ENCODE measurements at regions not wholly inside any gene's neighbourhood (a gene's known extent, or its start where the extent isn't known, plus 50 kb on each side); places are given as distances from the start of the nearest gene placed in this dataset.

GRCh38 chr13:102460806-102461205, 59.0 kb upstream of the FGF14 start:
- H3K4ac ChIP-seq (ENCODE audit: low read depth, low read length): no peak overlapping the region
- H2BK20ac ChIP-seq (ENCODE audit: low read depth, low read length): no peak overlapping the region
- no peak overlapping the region for H2AFZ ChIP-seq (replicated peaks; ENCODE audit: low read length, poor library complexity)
- H3K9me3 ChIP-seq (ENCODE audit: control insufficient read depth, insufficient read depth, low read length): no peaks in the 10 kb centered on the region
- ChIA-PET POLR2A (ENCODE audit: unreplicated experiment) (no interaction called here), CTCF (no interaction called here)
- no peak overlapping the region for H2BK120ac ChIP-seq (ENCODE audit: low read depth, low read length)
- BruUV-seq (replicated peaks): no TSS peak
- H3K18ac ChIP-seq (ENCODE audit: low read depth, low read length): no peak overlapping the region
- no peak overlapping the region for H3K27ac ChIP-seq (ENCODE audit: insufficient read depth, low read length)
- H3K27me3 ChIP-seq (ENCODE audit: control insufficient read depth, insufficient read depth, low read length): no peaks in the 10 kb centered on the region; the same call in 1 of the 2 replicates
- H4K8ac ChIP-seq (ENCODE audit: low read depth in 2 of 2, low read length in 2 of 2): no peak overlapping the region
- ATAC-seq (ENCODE audit: low read depth) (no peak), DNase-seq (no peak)
- in situ Hi-C loops (cut with MboI; ENCODE audit: low sequenced_read_pairs): loop anchor here (25.0 kb wide), 1 partner anchor 324 kb away; no protein-coding TSS in a partner anchor
- H3K9me1 ChIP-seq (ENCODE audit: insufficient read depth, low read length): no peaks in the 10 kb centered on the region
- no peak overlapping the region for H2AK5ac ChIP-seq (ENCODE audit: low read depth, low read length)
- no peak overlapping the region for H3K9ac ChIP-seq (ENCODE audit: low read depth, low read length)
- H3K23ac ChIP-seq (ENCODE audit: low read depth, low read length): no peak overlapping the region
- no peak overlapping the region for H3K14ac ChIP-seq (replicated peaks; ENCODE audit: low read depth, low read length)
- no peak overlapping the region for H4K91ac ChIP-seq (ENCODE audit: insufficient read depth, low read depth, low read length)
- no peak overlapping the region for H2BK15ac ChIP-seq (ENCODE audit: low read depth, low read length)
- no peaks in the 10 kb centered on the region for H3K36me3 ChIP-seq (ENCODE audit: control insufficient read depth, insufficient read depth, low read length)
- H4K5ac ChIP-seq (ENCODE audit: low read depth, low read length): no peak overlapping the region
- H3K79me1 ChIP-seq (ENCODE audit: low read depth in 1 of 2, low read length in 2 of 2): no peaks in the 10 kb centered on the region
- intact Hi-C loops (cut with micrococcal nuclease): no loop called here
- no peaks in the 10 kb centered on the region for H3K4me1 ChIP-seq (ENCODE audit: control insufficient read depth, insufficient read depth, low read length)
- no peak overlapping the region for H3K4me3 ChIP-seq (ENCODE audit: insufficient read depth, low read depth, low read length)
- TF ChIP-seq MAFK (IDR thresholded peaks at IDR 0.05; ENCODE audit: low read depth, low read length): no peak
- TF ChIP-seq NFE2L2 (IDR thresholded peaks at IDR 0.05; ENCODE audit: low read depth, low read length): no peak
- TF ChIP-seq RAD21 (IDR thresholded peaks at IDR 0.05; ENCODE audit: low read length): no peak
- TF ChIP-seq USF2 (IDR thresholded peaks at IDR 0.05; ENCODE audit: low read depth, low read length): no peak
- no peak for TF ChIP-seq MXI1 (IDR thresholded peaks at IDR 0.05; ENCODE audit: borderline replicate concordance, low read depth, low read length)
- no peak overlapping the region for H3K4me2 ChIP-seq (ENCODE audit: low read depth, low read length)
- no peak overlapping the region for H2AK9ac ChIP-seq (replicated peaks; ENCODE audit: low read depth, low read length, poor library complexity)
- H3K56ac ChIP-seq (ENCODE audit: extremely low read depth, insufficient read depth, low read length): no peak overlapping the region
- dilution Hi-C loops (cut with HindIII; ENCODE audit: low sequenced_read_pairs, unreplicated experiment): no loop called here
- 67% methylated on average over 1 of the region's 7 CpGs; no CpG with 5 or more reads in 1 of the 2 experiments for WGBS, 2 experiments (ENCODE audit: extremely low coverage in 2 of 2, insufficient read length in 1 of 2)
- H2BK5ac ChIP-seq (ENCODE audit: low read depth, low read length, poor library complexity, severe bottlenecking): no peak overlapping the region
- H4K20me1 ChIP-seq (ENCODE audit: insufficient read depth, low read length): no peaks in the 10 kb centered on the region

All from IMR-90 (cell line).